GM12892 (cell line): ENCODE measurements at regions not wholly inside any gene's neighbourhood (a gene's known extent, or its start where the extent isn't known, plus 50 kb on each side); places are given as distances from the start of the nearest gene placed in this dataset.

Source experiments
- DNase-seq: peaks from one replicate; pipeline ENCODE4 v3.0.0; 2011; ENCODE audit not compliant: insufficient read length
- FAIRE-seq: peaks from 2 replicates; lab custom pipeline; 2011; peaks lifted over from hg19 to GRCh38; lab: Jason Lieb, UNC
- POLR2A ChIP-seq: IDR thresholded peaks from 2 replicates; pipeline ENCODE4 v1.6.1; 2011; ENCODE audit warnings: low read depth, low read length, control low read depth
- POLR2AphosphoS5 ChIP-seq: IDR thresholded peaks from 2 replicates; pipeline ENCODE4 v1.6.1; 2011; ENCODE audit warnings: low read depth, low read length, control low read depth
- TAF1 ChIP-seq: IDR thresholded peaks from 2 replicates; pipeline ENCODE4 v1.6.1; 2011; ENCODE audit warnings: low read depth, mild to moderate bottlenecking, control low read depth, low read length, borderline replicate concordance

DNA sequence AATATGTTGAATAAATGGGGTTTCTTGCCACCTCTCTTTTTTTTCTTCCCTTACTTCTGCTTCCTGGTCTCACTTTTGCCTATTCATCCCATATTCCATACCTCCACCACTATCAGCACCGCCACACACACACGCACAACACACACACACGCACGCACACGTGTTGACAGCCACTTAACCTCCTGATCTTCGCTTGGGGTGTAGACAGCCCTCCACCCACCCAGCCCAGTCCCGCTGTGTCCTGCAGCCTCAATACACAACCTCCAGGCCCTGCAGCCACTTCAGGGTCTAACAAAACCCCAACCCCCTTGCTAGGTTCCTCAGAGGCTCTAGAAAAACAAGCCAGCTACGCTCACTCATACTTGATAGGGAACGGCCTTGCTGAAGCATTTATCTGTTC, 72.3 kb downstream of the LINC00237 start:
- FAIRE-seq (no peak), DNase-seq (no peak)
- TF ChIP-seq POLR2A (no peak), TAF1 (no peak), POLR2AphosphoS5 (no peak)

DNA sequence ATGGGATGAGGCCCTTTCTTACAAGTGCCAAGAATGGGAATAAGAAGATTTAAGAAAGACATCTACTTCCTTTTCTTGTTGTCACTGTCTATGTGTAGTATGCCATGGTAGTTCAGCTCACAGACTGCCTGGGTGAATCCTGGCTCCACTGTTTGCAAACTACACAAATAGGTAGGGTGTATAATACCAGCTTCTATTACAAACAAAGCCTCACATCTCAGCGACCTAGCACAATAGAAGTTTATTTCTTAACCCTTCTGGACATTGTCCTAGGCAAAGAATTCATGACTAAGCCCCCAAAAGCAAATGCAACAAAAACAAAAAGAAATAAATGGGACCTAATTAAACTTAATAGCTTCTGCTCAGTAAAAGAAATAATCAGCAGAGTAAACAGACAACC, 74.5 kb downstream of the LINC00237 start:
- TF ChIP-seq TAF1 (no peak), POLR2AphosphoS5 (no peak), POLR2A (no peak)
- no peak for DNase-seq
- no peak for FAIRE-seq

DNA sequence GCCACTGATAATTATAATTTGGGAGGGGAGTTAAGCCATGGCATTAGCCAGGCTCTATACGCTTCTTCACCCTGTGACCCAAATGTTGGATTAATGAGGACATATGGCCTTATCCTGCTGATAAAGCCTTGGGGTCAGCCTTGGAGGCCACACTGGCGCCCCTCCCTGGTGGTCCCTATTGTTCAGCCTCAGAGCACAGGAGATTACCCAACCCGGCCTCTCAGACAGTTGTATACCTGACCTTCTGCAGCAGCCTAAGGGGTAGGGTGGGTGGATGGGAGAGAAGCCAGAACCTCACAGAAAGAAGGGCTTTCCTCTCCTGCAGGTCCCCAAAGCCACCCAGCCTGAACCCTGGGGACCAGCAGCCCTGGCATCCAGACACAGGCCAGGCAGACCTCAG, 76.8 kb downstream of the LINC00237 start:
- no peak for DNase-seq
- FAIRE-seq, result no peak
- TF ChIP-seq POLR2A (no peak), TAF1 (no peak), POLR2AphosphoS5 (no peak)

DNA sequence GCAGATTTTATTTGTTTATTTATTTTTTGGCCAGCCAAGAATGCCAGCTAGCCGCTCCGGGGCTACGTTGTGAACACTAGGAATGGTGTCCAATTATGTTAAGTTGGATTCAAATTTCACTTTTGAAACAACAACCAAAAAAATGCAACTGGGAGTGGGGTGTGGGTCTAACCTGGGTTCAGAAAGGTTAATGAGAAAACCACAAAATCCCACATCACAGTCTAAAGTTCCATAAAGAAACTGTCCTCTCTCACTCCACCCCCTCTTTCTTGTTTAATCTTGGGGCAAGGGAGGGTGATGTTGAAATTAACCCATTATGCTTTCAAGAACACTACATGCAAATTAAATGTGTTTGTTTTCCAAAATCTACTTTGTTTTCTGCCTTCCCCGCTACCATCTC, 77.2 kb downstream of the LINC00237 start:
- FAIRE-seq, result no peak

DNA sequence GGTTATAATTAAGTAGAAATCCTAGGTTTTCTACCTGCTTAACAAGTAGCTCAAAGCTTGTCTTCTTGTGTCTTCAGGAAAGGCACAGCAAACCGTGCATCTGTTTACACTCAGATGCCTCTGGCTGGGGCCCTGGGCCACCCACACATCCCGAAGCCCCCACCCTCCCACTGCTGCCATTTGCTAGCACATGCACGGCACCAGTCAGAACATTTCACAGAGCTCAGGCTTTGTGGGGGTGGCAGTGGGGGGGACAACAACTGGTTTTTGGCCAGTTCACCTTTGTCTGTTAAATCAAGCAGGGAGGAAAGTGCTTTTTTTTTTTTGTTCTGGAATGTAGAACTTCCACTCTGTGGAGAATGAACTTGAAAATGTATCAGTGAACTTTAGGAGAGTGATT, 77.7 kb downstream of the LINC00237 start:
- FAIRE-seq (no peak), DNase-seq (no peak)
- no peak for TF ChIP-seq POLR2AphosphoS5
- no peak for TF ChIP-seq TAF1
- TF ChIP-seq POLR2A, result no peak

More for the DNA sequence above, 77.2 kb downstream of the LINC00237 start:
- no peak for DNase-seq
- TF ChIP-seq POLR2AphosphoS5, result no peak
- TF ChIP-seq POLR2A, result no peak
- no peak for TF ChIP-seq TAF1

DNA sequence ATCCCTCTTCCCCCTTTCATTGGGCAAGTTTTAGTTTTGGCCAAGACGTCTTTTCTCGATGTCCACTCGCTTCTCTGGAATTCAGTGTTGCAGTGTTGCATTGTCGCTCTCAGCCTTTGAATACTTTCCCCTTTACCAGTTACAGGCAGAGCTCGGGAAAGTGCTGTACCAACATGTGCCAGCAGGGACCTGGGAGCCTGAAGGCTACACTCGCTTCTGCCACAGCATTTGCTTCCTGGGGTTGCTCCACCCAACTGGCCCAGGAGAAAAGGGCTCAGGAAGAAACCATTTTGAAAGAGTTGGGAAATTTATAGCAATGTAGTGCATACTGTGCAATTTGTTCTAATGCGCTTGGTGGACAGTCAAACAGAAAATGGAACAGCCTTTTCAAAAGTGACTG, 78.6 kb downstream of the LINC00237 start:
- DNase-seq, result no peak
- no peak for FAIRE-seq
- TF ChIP-seq POLR2A (no peak), TAF1 (no peak), POLR2AphosphoS5 (no peak)

DNA sequence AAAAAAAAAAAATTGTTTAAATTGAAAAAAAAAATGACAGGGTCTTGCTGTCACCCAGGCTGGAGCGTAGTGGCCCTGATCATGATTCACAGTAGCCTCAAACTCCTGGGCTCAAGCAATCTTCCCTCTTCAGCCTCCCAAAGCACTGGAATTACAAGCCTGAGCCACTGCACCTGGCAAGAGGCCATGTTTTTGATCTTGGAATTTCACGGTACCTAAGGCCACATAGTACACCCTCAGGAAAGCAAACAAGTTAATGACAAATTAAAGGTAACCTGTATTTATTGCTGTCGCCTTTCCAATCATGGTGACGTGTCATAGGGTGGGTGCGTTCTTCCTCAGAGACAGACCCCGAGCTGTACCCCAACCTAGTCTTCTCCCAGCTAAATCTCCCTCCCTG, 79.2 kb downstream of the LINC00237 start:
- FAIRE-seq (no peak), DNase-seq (no peak)
- no peak for TF ChIP-seq POLR2A
- no peak for TF ChIP-seq TAF1
- TF ChIP-seq POLR2AphosphoS5, result no peak

DNA sequence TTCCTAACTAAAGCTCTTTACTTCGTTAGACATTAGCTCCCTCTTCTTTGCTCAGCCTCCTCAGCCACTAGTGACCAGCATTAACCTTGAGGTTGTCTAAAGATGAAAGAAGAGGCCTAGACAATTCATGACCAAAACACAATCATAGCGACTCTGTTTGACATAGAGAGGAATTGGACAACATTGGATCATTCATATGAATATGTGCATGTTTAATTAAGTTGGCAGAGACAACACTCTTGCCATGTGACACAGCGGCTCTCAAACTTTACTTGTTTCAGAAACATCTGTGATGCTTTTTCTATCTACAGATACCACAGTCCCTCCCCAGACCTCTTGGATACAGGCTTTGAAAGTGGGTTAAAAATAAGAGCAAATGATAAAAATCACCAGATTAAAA, 81.7 kb downstream of the LINC00237 start:
- FAIRE-seq, result no peak
- no peak for DNase-seq
- TF ChIP-seq POLR2AphosphoS5 (no peak), TAF1 (no peak), POLR2A (no peak)

DNA sequence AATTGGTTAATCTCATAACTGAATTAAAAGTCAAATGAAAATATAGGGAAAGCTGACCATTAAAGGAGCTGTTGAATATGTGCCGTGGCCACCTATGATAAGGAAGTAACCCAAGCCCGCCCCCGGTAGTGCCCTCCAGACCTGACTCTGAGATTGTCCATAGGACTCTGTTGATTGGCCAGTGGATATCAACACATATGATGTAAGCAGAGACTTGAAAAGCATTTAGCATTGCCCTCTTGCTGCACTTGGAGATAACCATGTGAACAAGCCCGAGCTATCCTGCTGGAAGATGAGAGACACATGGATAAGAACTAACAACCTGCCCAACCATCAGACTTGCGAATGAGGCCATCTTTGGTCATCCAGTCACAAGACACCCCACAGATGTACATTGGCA, 83.2 kb downstream of the LINC00237 start:
- FAIRE-seq (no peak), DNase-seq (no peak)
- TF ChIP-seq TAF1 (no peak), POLR2A (no peak), POLR2AphosphoS5 (no peak)

DNA sequence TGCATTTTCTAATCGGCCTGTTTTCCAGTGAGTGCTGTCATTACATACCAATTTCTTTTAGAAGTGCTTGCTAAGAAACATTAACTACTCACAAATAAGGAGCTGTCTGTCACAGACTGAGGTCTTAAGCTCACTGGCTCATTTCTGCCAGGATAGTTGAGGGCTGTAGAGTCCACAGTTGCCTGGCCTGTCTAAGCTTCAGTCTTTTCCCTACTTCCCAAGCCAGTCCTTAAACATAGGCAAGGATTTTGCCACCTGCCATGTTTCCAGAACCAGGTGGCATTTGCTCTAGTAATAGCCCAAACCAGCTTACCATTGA, 84.7 kb downstream of the LINC00237 start:
- DNase-seq (no peak), FAIRE-seq (no peak)
- TF ChIP-seq POLR2A, result no peak
- TF ChIP-seq POLR2AphosphoS5, result no peak
- no peak for TF ChIP-seq TAF1

DNA sequence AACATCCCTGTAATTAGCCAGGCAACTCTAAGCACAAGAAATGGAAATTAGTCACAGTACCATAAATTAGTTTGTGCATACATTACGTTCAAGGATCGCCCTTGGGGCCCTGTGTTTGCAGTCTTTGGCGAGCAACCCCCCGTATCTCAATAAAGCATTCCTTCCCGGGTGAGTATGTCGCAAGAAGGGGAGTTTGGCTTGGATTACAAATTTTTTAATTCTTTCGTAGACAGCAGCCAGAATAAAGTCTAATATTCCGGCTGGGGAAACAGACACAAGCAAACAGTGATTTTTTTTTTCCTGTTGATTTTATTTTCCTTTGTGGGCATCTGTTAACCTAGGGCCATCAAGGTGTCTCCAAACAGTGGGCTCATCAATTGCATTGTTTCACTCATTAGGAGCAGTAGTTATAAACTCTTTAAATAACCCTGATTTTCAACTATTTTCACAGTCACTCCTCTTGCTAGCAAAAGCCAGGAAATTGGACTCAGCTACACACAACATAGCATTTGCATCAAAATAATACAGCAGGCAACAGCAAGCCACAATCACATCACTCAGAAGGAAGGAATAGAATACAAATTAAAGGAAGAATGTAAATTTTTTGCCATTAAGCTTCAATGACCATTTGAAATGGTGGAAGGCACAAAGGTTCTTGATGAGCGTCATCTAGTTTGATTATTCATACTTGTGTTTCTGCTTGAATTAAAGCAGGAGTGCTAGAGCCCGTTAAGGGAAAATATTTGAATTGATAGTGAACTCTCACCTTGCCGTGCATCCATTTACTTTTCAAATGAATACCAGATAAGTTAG, 85.3 kb downstream of the LINC00237 start:
- TF ChIP-seq POLR2AphosphoS5, result no peak
- TF ChIP-seq POLR2A, result no peak
- TF ChIP-seq TAF1, result no peak
- FAIRE-seq (no peak), DNase-seq (no peak)

DNA sequence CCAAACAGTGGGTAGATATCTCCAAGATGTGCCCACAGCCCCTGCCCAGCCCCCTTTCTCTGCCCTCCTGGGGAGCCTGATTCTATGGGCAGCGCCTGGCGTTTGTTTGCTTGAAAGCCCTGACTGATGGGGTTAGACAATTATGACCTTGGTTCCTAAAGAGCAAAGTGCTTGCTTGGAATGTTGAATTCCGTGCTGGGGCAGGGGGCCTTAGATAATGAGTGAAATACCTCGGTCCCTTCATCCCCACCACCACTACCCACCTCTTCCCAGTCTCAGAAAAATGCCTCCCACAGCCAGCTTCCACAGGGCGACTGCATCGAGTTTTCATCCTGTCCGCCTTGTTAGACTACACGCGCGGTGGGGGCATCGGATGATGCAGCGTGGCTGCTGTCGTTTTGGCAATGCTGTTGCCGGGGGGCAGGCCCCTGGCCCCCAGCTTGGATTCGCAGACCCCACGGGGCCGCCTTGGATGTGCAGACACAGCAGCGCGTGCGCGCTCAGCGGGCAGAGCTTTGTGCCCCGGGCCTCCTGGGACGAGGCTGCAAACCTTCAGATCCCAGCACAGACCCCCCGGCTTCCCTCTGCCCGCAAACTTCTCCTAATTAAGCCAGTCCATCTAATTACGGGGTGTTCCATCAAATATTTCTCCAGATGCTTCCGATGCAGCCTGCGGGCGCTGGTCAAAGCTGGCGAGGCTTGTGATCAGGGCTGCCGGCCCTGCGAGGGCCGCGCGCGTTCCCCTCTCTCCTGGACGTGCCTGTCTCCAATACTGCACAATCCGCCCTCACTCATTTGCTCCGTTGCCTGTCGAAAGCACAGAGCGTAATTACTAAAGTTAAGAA, 86.1 kb downstream of the LINC00237 start:
- DNase-seq, result no peak
- FAIRE-seq, result no peak
- TF ChIP-seq TAF1 (no peak), POLR2AphosphoS5 (no peak), POLR2A (no peak)

DNA sequence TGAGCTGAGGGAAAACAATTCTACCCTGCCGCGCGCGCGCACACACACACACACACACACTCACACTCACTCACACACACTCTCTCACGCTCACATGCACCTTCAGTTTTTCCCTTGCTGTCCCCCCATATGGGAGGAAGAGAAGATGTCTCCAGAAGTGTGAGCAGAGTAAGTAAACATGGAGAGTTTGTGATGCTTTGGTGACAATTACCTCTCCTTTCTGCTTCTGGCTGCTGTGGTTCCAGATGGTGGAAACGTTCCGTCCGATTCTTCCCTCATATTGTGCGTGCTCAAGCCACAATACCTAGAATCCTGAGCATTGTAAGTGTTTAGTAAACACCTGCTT, 86.7 kb downstream of the LINC00237 start:
- DNase-seq, result no peak
- FAIRE-seq, result no peak
- TF ChIP-seq TAF1 (no peak), POLR2A (no peak), POLR2AphosphoS5 (no peak)
